ENCODE measurements at regions not wholly inside any gene's neighbourhood (a gene's known extent, or its start where the extent isn't known, plus 50 kb on each side); places are given as distances from the start of the nearest gene placed in this dataset.
"Not testable (repeated sequence)": the region's sequence is repeated elsewhere in the genome, so short reads cannot be mapped to it uniquely, and the experiment has no call there.

DNA sequence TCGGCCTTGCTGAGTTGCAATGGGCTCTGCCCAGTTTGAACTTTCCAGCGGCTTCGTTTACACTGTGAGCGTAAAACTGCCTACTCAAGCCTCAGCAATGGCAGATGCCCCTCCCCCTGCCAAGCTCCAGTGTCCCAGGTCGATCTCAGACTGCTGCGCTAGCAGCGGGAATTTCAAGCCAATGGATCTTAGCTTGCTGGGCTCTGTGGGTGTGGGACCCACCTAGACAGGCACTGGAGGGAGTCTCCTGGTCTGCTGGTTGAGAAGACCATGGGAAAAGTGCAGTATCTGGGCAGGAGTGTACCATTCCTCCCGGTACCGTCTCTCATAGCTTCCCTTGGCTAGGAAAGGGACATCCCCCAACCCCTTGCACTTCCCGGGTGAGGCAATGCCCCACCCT is 88.2 kb downstream of the KLHL28 start:
- no peak for DNase-seq

DNA sequence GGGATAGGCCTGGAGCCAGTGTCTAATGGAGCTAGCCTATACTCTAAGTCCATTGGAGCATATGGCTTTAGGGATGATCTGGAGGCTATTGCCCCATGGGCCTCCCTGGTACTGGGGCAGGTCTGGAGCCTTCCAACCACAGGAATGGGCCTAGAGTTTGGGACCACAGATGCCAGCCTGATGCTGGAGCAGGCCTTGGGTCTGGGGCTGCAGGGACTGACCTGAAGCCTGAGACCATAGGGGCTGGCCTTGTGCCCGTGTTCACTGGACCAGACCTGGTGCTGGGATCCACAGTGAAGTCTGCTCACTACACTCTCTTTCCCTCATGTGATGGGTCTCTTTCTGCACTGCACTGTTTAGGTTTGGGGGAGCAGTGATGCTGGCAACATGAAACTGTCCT is 95.0 kb downstream of the KLHL28 start:
- no peak for DNase-seq

DNA sequence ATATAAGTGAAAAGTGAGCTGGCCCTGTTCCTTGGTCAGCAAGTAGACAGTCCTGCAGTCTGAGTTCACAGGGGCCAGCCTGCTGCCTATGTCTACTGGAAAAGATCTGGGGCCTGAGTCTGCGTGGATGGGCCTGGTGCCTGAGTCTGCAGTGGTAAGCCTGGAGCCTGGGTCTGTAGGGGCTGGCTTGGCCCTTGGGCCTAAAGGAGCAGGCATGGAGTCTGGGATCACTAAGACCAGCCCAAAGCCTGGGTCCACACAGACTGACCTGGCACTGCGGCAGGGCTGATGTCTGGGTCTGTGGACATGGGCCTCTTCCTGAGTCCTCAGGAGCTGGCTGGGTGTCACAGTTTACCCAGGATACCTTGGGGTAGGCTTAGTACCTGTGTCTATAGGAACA is 95.4 kb downstream of the KLHL28 start:
- no peak for DNase-seq

GRCh38 chr14:44863271-44863670 is 98.5 kb downstream of the KLHL28 start:
- DNase-seq = no peak

DNA sequence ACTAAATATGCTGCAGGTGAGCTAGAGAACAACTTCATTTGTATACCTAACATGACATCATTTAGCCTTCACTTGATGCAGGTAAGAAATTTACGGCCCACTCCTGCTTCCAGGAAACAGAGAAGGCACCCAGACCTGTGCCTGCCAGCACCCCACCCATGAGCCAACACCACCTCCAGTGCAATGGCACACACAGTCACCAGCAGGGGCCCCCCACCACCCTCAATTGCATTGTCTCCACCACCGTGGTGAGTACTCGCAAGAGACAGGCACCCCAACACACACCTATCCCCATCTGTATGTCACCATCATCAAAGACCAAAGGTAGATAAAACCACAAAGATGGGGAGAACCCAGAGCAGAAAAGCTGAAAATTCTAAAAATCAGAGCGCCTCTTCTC is 107.6 kb downstream of the KLHL28 start:
- DNase-seq = no peak

GRCh38 chr14:44847526-44848309 is 114.0 kb downstream of the KLHL28 start:
- peak; percentile 17 for DNase-seq

DNA sequence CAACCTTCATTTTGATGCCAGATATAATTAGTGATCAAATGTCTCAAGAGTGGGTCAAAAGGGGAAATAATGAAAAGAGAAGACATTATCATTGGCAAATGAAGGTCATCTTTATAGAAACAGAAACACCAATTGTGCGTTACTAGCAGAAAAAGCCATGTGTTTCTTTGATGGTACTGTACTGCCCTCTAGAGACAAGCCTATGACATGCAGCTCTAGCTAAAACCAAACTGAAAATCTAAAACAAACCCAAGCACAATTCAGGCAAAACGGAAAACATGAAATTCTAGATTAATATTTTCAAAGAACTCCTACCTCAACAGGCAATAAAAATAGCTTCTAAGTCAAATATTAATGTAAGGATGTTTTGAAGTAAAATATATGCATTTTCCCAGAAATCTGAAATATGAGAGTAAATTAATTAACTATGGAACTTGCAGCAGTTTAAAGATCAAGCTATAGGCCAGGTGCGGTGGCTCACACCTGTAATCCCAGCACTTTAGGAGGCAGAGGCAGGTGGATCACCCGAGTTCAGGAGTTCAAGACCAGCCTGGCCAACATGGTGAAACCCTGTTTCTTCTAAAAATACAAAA is 115.4 kb downstream of the KLHL28 start:
- DNase-seq = peak; percentile 35

DNA sequence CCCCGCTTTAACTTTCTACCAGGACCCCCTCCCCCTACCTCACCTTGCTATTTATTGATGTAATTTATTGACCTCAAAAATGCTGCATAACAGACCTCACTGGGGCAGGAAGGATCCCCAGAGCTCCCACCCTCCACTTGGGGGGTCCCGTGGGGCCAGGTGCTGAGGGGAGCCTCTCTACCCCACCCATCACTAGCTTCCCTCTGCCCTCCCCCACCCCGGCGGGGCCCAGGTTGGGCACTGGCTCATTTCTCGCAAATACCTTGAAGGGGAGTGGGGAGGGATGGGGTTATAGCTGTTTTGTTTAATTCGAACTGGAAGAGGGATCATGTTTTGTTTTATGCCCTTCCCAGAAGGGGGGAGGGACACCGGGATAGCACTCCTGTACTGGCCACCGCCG is 125.8 kb downstream of the KLHL28 start:
- DNase-seq = not testable (repeated sequence)

DNA sequence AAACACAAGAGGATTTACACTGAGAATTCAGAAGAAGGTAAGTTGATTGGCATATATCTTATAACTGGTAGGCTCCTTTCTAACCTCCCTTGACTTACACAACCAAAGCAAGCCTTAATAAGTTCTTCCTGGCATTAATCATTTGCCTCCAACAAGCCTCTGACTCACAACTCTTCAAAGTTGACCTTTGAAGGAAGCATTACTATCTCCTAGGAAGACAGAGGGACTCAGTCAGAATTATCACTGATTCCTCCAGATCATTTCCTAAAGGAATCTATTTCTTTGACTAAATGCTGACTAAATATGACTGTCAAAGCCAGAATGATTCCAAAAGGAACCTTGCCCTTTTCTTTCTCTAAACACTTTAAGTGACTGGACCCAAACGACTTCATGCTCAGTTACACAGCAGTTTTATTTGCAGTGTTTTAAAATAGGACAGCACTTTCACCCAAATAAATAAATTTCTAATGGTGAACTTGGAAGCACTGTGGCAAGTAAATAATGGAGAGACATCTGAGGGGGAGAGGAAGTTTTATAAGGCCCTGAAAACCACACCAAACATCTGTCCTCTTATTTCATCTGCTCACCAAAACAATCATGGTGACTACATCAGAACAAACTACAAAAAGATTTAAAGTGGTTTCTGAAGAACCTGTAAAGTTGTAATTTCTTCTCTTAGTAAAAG is 128.2 kb downstream of the KLHL28 start:
- DNase-seq = peak; percentile 52

- DNase-seq = no peak
These were observed 131.4 kb downstream of the KLHL28 start for GRCh38 chr14:44830371-44830770.

DNA sequence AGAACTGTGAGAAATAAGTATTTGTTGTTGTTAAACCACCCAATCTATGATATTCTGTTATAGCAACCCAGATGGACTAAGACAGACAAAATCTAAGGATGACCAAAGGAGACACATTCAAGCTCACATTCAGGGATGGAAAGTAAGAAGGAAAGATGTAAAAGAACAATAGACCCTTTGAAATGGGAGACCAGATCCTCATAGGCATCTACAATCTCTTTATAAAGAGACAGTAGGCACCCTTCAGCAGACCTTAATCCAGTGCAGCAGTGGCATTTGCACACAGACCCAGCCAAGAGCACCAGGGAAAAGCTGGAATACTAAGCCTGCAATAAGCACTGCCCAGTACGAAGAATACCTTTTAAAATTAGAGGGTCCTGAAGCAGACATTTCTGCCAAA is 132.7 kb downstream of the KLHL28 start:
- no peak for DNase-seq

GRCh38 chr14:44828023-44828422 is 133.7 kb downstream of the KLHL28 start:
- no peak for DNase-seq

GRCh38 chr14:44820230-44820964 is 141.3 kb downstream of the KLHL28 start:
- no peak for DNase-seq

DNA sequence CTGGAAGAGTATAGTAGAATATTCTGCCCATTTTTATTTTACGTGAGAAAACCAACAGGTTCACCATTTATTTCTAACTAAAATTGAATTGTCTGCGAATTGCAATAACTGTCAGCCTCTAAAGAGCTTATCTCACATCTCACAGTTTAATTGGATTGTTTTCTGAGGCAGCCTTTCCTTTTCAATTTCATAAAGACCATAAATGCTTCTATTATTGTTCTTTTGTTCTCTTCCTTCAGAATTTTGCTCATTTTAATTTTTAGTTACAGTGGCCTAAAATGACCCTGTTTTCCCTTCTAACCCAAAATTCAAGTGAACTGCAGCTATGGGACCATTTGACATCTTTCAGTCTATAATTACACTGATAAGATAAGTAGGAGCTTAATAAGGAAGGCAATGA is 147.6 kb downstream of the KLHL28 start:
- no peak for DNase-seq

DNA sequence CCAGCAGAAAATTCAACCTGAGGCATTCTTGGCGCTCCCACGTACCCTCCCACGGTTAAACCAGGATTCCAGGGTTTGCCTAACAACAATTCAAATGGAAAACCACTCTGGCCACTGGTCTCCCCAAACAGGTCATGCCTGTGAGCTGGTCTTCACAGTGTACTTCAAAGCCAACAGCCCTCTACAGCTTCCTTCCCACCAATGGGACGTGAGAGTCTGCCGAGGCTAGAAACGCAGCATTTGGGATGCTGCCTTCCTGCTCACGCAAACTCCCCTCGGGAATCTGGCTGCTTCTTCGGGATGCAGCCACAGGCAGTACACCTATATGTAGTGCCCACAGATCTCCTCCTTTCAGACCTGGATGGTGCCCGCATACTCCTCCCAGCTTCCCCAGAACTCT is 149.1 kb downstream of the KLHL28 start:
- no peak for DNase-seq

DNA sequence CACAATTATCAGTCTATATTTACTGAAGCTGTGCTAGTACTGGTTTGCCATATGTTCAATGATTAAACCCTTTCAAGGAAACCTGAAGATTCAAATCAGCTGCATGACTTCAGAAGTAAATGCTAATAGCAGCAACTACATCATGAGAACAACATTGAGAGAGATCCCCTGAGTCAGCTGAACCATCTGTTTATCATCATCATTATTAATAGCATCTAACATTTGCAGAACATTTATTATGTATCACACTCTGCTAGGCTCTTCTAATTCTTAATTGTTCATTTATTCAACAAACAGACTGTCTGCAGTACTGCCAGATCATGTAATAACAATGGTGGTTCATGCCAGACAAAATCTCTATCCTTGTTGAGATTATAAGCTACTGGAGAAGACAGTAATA is 157.4 kb downstream of the KLHL28 start:
- no peak for DNase-seq

GRCh38 chr14:44803239-44803905 is 158.4 kb downstream of the KLHL28 start:
- peak; percentile 65 for DNase-seq

DNA sequence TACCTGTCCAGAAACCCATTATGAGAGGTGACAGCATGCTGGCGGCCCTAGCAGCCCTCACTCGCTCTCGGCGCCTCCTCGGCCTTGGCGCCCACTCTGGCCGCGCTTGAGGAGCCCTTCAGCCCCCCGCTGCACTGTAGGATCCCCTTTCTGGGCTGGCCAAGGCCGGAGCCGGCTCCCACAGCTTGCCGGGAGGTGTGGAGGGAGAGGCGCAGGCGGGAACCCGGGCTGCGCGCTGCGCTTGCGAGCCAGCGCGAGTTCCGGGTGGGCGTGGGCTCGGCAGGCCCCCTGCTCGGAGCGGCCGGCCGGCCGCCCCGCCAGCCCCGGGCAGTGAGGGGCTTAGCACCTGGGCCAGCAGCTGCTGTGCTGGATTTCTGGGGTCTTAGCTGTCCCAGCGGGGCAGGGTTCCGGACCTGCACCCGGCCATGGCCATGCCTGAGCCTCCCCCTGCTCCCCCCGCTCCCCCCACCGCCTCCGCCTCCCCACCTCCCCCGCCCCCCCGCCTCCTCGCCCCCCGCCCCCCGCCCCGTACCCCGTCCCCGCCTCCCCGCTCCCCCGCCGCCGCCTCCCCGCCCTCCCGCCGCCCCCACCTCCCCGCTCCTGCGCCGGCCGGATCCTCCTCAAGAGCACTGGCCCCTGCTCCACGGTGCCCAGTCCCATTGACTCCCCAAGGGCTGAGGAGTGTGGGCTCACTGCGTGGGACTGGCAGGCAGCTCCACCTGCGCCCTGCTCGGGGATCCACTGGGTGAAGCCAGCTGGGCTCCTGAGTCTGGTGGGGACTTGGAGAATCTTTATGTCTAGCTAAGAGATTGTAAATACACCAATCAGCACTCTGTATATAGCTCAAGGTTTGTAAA is 163.1 kb downstream of the KLHL28 start:
- no peak for DNase-seq

DNA sequence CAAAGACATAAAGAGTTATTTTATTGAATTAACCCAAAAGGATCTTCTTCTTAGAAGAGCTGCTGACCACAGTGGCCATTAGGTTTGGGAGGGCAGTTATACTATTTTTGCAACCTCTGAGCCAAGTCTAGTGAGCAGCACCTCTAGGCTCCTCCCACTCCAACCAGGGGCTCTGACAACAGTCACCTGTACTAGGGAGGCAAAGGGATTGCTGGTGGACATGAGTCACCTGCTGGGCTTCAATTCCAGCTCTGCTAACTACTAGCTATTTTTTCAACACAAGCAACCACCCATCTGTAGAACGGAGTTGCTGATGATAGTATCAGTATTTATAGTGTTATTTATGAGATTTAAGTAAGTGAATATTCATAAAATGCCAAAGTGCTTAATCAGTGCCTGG is 166.0 kb downstream of the KLHL28 start:
- DNase-seq = no peak

DNA sequence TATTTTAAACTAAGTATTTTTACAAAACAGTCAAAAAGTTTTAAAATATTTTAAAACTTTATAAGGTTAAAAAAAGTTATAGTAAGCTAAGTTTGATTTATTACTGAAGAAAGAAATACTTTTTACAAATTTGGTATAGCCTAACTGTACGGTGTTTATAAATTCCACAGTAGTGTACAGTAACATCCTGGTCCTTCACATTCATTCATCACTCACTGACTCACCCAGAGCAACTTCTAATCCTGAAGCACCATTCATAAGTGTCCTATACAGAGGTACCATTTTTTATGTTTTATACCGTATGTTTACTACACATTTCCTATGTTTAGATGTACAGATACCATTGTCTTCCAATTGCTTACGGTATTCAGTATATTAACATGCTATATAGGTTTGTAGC is 170.0 kb downstream of the KLHL28 start:
- no peak for DNase-seq

GRCh38 chr14:44788612-44789011 is 173.1 kb downstream of the KLHL28 start:
- DNase-seq = no peak

DNA sequence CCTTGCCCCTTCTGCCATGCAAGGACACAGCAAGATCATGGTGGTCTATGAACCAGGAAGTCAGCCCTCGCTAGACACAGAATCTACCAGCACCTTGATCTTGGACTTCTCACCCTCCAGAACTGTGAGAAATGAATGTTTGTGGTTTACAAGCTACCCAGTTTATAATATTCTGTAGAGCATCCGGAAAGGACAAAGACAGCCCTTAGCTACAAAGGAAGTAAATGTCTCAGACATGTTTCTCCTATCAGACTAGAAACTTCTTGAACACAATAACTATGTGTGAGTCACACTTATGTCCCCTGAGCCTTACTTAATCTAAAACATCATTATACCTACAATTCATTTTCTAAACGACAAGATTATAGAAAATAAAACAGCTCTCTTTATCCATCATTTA is 176.7 kb downstream of the KLHL28 start:
- peak; percentile 19 for DNase-seq
